Endothelial cell of umbilical vein (primary cell): ENCODE measurements at regions not wholly inside any gene's neighbourhood (a gene's known extent, or its start where the extent isn't known, plus 50 kb on each side); places are given as distances from the start of the nearest gene placed in this dataset.

Experiments used
- BruUV-seq: library from RNA; stranded (reverse); fragments of 400-500 nt; replicated peaks from 2 replicates; lab custom pipeline; 2021; lab: Mats Ljungman, UMichigan
- CTCF ChIA-PET: fragments of 300-600, 350-600 bp; sonication (Branson Sonifier 250); formaldehyde crosslinking; loops from one replicate; lab custom pipeline; 2021; ENCODE audit warnings: antibody characterized with exemption, inconsistent platforms; lab: Charles Lee
- POLR2A ChIA-PET: fragments of 300-600, 350-600 bp; sonication (Branson Sonifier 250); formaldehyde crosslinking; loops from one replicate; lab custom pipeline; 2021; ENCODE audit warnings: antibody characterized with exemption, inconsistent platforms; lab: Charles Lee
- DNase-seq: peaks from one replicate; pipeline ENCODE4 v3.0.0-alpha.2; 2011; ENCODE audit warnings: low read depth, low spot score
- FAIRE-seq: peaks from 2 replicates; lab custom pipeline; 2011; peaks lifted over from hg19 to GRCh38; lab: Jason Lieb, UNC
- H2AFZ ChIP-seq: 2 replicates; pipeline ENCODE4 v1.6.0; 2012; ENCODE audit warnings: low read depth, low read length, control low read depth, inconsistent platforms
- H3K27ac ChIP-seq: 2 replicates; pipeline ENCODE4 v1.5.1; 2011; ENCODE audit warnings: low read depth, mild to moderate bottlenecking, control low read depth, low read length, moderate library complexity; ENCODE audit not compliant: insufficient read depth
- H3K27me3 ChIP-seq, 2 experiments: 2 replicates each; pipeline versions ENCODE4 v1.6.0 to v1.6.1; 2011; ENCODE audit warnings: low read length in 2 of 2, mixed read lengths in 1 of 2; ENCODE audit not compliant: control insufficient read depth in 2 of 2, insufficient read depth in 2 of 2
- H3K36me3 ChIP-seq, 2 experiments: 2 replicates in 1 of 2; 3 replicates in 1 of 2; pipeline ENCODE4 v1.5.1; 2011; ENCODE audit warnings: low read length in 2 of 2, mild to moderate bottlenecking in 1 of 2, moderate library complexity in 1 of 2; ENCODE audit not compliant: control insufficient read depth in 2 of 2, insufficient read depth in 2 of 2; ENCODE audit errors: extremely low read depth in 1 of 2
- H3K4me1 ChIP-seq: 3 replicates; pipeline ENCODE4 v1.5.1; 2011; ENCODE audit warnings: mild to moderate bottlenecking, low read length; ENCODE audit not compliant: control insufficient read depth, insufficient read depth; ENCODE audit errors: extremely low read depth
- H3K4me2 ChIP-seq: 2 replicates; pipeline ENCODE4 v1.6.1; 2011; ENCODE audit warnings: low read length, control low read depth, mixed read lengths; ENCODE audit not compliant: insufficient read depth
- H3K4me3 ChIP-seq, 3 experiments: fragments of 200-600 bp in 1 of 3; sonication (generic), shearing (Covaris generic) in 1 of 3; replicated peaks in 1 of 3; 2 replicates each; pipeline ENCODE4 v1.5.1; 2011 to 2016; ENCODE audit warnings: control low read depth in 3 of 3, low read length in 3 of 3, mild to moderate bottlenecking in 2 of 3, inconsistent platforms in 1 of 3, low read depth in 1 of 3, moderate library complexity in 1 of 3; ENCODE audit not compliant: insufficient read depth in 1 of 3
- H3K79me2 ChIP-seq: 2 replicates; pipeline ENCODE4 v1.6.0; 2012; ENCODE audit warnings: low read length, inconsistent platforms; ENCODE audit not compliant: control insufficient read depth, insufficient read depth
- H3K9ac ChIP-seq: replicated peaks from 2 replicates; pipeline ENCODE3; 2011; ENCODE audit warnings: low read length, control low read depth; ENCODE audit not compliant: insufficient read depth; ENCODE audit errors: extremely low read depth
- H3K9me1 ChIP-seq: replicated peaks from 3 replicates; pipeline ENCODE4 v1.6.0; 2011; ENCODE audit warnings: mild to moderate bottlenecking, low read length; ENCODE audit not compliant: control insufficient read depth, insufficient read depth; ENCODE audit errors: extremely low read depth
- H3K9me3 ChIP-seq: replicated peaks from 2 replicates; pipeline ENCODE4 v1.5.1; 2012; ENCODE audit warnings: low read length, inconsistent platforms; ENCODE audit not compliant: control insufficient read depth, insufficient read depth
- H4K20me1 ChIP-seq: replicated peaks from 2 replicates; pipeline ENCODE3; 2011; ENCODE audit warnings: mild to moderate bottlenecking, low read length; ENCODE audit not compliant: control insufficient read depth, insufficient read depth; ENCODE audit errors: extremely low read depth
- EZH2 ChIP-seq: IDR thresholded peaks from 2 replicates; pipeline ENCODE4 v1.6.1; 2012; ENCODE audit warnings: borderline replicate concordance, low read depth, mild to moderate bottlenecking, moderate library complexity, low read length, inconsistent platforms; ENCODE audit not compliant: severe bottlenecking
- FOS ChIP-seq: IDR thresholded peaks from 2 replicates; pipeline ENCODE4 v1.6.1; 2011; ENCODE audit warnings: mild to moderate bottlenecking, low read length, moderate library complexity, borderline replicate concordance; ENCODE audit not compliant: insufficient read depth
- GATA2 ChIP-seq: IDR thresholded peaks from 2 replicates; pipeline ENCODE4 v1.7.0; 2011; ENCODE audit warnings: low read depth, mild to moderate bottlenecking, moderate library complexity, mixed read lengths, low read length; ENCODE audit not compliant: insufficient read length, insufficient read depth
- JUN ChIP-seq: IDR thresholded peaks from 2 replicates; pipeline ENCODE4 v1.6.1; 2011; ENCODE audit warnings: borderline replicate concordance, low read depth; ENCODE audit not compliant: insufficient read length, insufficient read depth
- MYC ChIP-seq: IDR thresholded peaks from one replicate; pipeline ENCODE4 v1.6.1; 2011; ENCODE audit warnings: mild to moderate bottlenecking, low read depth, low read length
- POLR2A ChIP-seq: IDR thresholded peaks from 2 replicates; pipeline ENCODE4 v1.6.1; 2012; ENCODE audit warnings: low read depth, mild to moderate bottlenecking, control low read depth, low read length
- POLR2AphosphoS5 ChIP-seq: IDR thresholded peaks from 2 replicates; pipeline ENCODE4 v1.6.1; 2012; ENCODE audit warnings: low read depth, mild to moderate bottlenecking, control low read depth, low read length, moderate library complexity; ENCODE audit not compliant: insufficient read depth
- dilution Hi-C: fragments of 300-500 bp; cut with MboI; formaldehyde crosslinking; loops from one replicate; pipeline ENCODE4 v1.15.0; 2019; ENCODE audit warnings: low sequenced_read_pairs; ENCODE audit not compliant: extremely low pct_ligation_motif_present
- intact Hi-C: fragments of 100-400 bp; cut with micrococcal nuclease; formaldehyde crosslinking; loops from one replicate; pipeline ENCODE4 v1.10.0; 2022
- TF ChIP-seq, protein P1 (sequence below): IDR thresholded peaks from 2 replicates; pipeline ENCODE4 v1.6.1; 2011; ENCODE audit not compliant: insufficient read depth, insufficient read length
- TF ChIP-seq, protein P2 (sequence below), 2 donors: IDR thresholded peaks; 1 replicate in 1 of 2; 2 replicates in 1 of 2; pipeline ENCODE4 v1.5.1; 2011; ENCODE audit warnings: low read length in 2 of 2, mild to moderate bottlenecking in 2 of 2, moderate library complexity in 2 of 2, control low read depth in 1 of 2, inconsistent platforms in 1 of 2, low read depth in 1 of 2; ENCODE audit not compliant: insufficient read depth in 1 of 2; ENCODE audit errors: extremely low read depth in 1 of 2

DNA sequence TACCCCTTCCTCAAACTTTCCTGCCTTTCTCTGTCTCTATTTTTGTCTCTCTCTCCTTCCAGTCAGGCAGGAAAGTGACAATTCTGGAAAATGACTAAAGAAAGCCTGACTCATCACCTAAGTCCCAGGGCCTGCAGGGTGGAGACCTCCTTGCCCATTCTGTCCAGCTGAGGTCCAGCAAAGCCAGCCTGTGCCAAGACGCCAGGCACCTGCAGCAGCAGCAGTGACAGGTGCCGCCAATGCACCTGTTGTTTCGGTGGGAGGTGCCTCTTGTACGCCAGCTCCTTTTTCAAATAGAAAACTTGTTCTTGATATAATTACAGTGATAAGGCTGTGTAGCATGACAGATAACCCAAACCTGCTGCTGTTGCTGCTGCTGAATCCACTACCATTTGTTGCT, 501.3 kb downstream of the NTRK3 start:
- no peak for DNase-seq
- Histone ChIP-seq H3K4me3 (no peak overlapping the region), H2AFZ (no peak overlapping the region), H3K36me3 (no peaks in the 10 kb centered on the region), H3K79me2 (no peaks in the 10 kb centered on the region), H3K4me1 (peaks cover 8% of the 10 kb centered on the region), H3K4me2 (no peak overlapping the region), H3K27ac (no peak overlapping the region), H4K20me1 (no peaks in the 10 kb centered on the region), H3K9me3 (no peaks in the 10 kb centered on the region), H3K9me1 (no peaks in the 10 kb centered on the region), H3K9ac (no peak overlapping the region), H3K27me3 (no peaks in the 10 kb centered on the region)
- POLR2A ChIA-PET: interaction anchor here (1.0 kb wide), 1 partner anchor 10 kb away, joined by 3 read pairs; no protein-coding TSS in a partner anchor
- dilution Hi-C loops: no loop called here
- no peak for FAIRE-seq
- CTCF ChIA-PET: interaction anchor here (1.2 kb wide), 1 partner anchor 10 kb away, joined by 5 read pairs; no protein-coding TSS in a partner anchor
- no TSS peak for BruUV-seq
- TF ChIP-seq FOS (peak; percentile 20), POLR2AphosphoS5 (no peak), POLR2A (no peak)
- intact Hi-C loops: loop anchor here (10.0 kb wide), 1 partner anchor 140 kb away; no protein-coding TSS in a partner anchor

DNA sequence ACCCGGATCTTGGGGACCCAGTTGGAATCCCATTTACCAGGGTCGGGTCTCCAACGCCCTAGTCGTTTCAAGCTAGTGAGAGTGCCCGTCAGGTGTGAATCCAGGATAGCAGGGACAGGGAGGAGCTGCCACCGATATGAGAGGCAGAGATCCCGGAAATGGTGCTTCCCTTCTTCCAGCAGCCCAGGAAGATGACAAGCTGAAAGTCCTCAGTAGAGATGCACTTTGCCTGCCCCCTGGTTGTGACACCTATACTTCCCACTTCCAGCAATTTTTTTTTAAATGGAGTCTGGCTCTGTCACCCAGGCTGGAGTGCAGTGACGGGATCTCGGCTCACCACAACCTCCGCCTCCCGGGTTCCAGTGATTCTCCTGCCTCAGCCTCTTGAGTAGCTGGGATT, 503.0 kb downstream of the NTRK3 start:
- Histone ChIP-seq H3K9me1 (no peaks in the 10 kb centered on the region), H3K4me2 (no peak overlapping the region), H4K20me1 (no peaks in the 10 kb centered on the region), H3K27me3 (no peaks in the 10 kb centered on the region), H3K27ac (no peak overlapping the region), H3K9me3 (no peaks in the 10 kb centered on the region), H3K4me3 (no peak overlapping the region), H3K4me1 (peaks cover 8% of the 10 kb centered on the region), H2AFZ (no peak overlapping the region), H3K9ac (no peak overlapping the region), H3K36me3 (no peaks in the 10 kb centered on the region), H3K79me2 (no peaks in the 10 kb centered on the region)
- DNase-seq (no peak), FAIRE-seq (no peak)
- intact Hi-C loops: loop anchor here (10.0 kb wide), 1 partner anchor 139 kb away; no protein-coding TSS in a partner anchor
- no TSS peak for BruUV-seq
- ChIA-PET CTCF (interaction anchor here (1.4 to 1.6 kb wide), 2 partner anchors 10 to 134 kb away, joined by 3 to 4 read pairs; no protein-coding TSS in a partner anchor), POLR2A (interaction anchor here (0.7 kb wide), 1 partner anchor 41 kb away, joined by 8 read pairs; no protein-coding TSS in a partner anchor)
- dilution Hi-C loops: no loop called here
- TF ChIP-seq POLR2A: no peak
- TF ChIP-seq FOS: no peak
- TF ChIP-seq POLR2AphosphoS5: no peak
- TF ChIP-seq, protein P1, sequence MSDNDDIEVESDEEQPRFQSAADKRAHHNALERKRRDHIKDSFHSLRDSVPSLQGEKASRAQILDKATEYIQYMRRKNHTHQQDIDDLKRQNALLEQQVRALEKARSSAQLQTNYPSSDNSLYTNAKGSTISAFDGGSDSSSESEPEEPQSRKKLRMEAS: no peak
- TF ChIP-seq, protein P2, sequence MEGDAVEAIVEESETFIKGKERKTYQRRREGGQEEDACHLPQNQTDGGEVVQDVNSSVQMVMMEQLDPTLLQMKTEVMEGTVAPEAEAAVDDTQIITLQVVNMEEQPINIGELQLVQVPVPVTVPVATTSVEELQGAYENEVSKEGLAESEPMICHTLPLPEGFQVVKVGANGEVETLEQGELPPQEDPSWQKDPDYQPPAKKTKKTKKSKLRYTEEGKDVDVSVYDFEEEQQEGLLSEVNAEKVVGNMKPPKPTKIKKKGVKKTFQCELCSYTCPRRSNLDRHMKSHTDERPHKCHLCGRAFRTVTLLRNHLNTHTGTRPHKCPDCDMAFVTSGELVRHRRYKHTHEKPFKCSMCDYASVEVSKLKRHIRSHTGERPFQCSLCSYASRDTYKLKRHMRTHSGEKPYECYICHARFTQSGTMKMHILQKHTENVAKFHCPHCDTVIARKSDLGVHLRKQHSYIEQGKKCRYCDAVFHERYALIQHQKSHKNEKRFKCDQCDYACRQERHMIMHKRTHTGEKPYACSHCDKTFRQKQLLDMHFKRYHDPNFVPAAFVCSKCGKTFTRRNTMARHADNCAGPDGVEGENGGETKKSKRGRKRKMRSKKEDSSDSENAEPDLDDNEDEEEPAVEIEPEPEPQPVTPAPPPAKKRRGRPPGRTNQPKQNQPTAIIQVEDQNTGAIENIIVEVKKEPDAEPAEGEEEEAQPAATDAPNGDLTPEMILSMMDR (IDR thresholded peaks at IDR 0.05; ENCODE audit: extremely low read depth in 1 of 2, insufficient read depth in 1 of 2, low read depth in 1 of 2, low read length in 2 of 2): no peak
- TF ChIP-seq GATA2: no peak
- no peak for TF ChIP-seq EZH2
- no peak for TF ChIP-seq JUN
- TF ChIP-seq MYC: no peak
